Activated T-helper 1 cell treated with Interleukin-2 at 50 U/mL for 16 hours (primary cell): ENCODE measurements at regions not wholly inside any gene's neighbourhood (a gene's known extent, or its start where the extent isn't known, plus 50 kb on each side); places are given as distances from the start of the nearest gene placed in this dataset.

ENCODE experiments used
- DNase-seq: peaks from one replicate; pipeline ENCODE4 v3.0.0-alpha.2; 2020; ENCODE audit warnings: low read depth

DNA sequence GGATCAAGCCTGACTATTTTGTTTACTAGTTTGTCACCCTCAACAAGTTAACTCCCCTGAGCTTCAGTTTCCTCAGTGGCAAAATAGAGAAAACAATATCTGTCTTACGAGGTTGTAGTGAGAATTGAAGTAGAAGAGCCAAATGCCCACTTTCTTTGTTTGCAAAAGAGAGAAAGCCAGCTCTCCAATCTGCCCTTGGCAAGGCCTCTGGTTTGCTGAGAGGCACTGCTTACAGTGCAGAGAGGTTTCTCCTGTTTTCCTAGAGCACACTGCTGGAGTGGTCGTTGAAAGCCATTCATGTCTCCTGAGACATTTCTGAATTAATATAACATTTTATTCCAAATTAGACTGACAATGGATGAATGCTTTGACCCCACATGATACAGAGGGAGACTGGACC, 260.5 kb upstream of the IGF1R start:
- DNase-seq: no peak

DNA sequence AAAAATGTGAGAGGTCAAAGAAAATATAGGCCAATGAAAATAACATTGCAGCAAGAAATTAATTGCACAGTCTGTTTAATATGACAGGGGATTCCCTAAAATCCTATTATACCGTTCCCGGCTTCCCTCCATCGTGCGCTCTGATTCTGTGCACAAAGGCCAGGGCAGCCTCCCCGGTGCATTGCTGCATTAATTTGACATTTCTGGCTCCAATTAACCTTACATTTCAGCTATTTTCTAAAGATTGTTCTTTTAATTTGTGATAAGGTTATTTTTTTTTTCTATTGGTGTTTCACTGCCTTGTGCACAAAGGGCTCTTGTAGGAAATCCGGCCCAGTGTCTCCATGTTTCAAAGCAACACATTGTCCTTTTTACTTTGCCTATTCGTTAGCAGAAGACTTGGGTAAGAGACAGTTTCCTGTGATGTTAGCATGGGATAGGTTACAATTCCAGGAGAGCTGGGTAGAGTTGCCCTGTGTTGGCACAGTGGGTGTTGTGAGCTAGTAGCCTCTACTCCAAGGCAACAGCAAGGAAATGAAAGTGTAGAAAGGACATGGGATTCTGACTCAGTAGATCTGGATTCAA, 257.3 kb upstream of the IGF1R start:
- DNase-seq: no peak

DNA sequence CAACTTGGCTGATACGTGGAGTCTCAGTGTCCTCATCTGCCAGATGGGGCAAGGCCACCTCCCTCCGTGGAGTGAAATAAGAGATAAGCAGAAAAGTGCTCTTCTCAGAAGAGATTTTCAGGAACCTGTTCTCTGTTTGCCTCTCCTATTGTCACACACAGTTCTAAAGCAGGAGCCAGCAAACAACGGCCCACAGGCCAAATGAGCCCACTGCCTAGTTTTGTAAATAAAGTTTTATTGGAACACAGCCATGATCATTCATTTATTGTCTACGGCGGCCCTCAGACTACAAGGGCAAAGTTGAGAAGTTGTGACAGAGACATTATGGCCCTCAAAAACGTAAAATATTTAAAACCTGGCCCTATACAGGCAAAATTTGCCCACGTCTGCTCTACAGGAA, 256.8 kb upstream of the IGF1R start:
- no peak for DNase-seq

DNA sequence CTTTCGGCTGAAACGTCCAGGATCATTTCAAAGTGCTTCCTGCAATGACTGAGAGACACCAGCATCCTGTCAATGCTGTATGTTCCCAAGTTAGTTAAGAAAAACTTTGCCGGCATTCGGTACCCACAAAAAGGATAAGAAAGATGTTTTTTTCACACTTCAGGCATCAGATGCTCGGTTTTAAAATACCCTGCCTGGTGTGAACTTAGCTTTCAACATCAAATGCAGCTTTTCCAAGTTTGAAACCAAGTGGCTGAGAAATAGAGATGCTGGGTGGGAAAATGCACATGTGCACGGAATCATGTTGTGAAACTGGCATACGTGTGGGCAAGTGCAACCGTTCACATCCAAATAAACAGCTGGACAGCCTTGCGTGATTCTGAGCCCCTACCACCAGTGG, 254.9 kb upstream of the IGF1R start:
- DNase-seq: no peak

DNA sequence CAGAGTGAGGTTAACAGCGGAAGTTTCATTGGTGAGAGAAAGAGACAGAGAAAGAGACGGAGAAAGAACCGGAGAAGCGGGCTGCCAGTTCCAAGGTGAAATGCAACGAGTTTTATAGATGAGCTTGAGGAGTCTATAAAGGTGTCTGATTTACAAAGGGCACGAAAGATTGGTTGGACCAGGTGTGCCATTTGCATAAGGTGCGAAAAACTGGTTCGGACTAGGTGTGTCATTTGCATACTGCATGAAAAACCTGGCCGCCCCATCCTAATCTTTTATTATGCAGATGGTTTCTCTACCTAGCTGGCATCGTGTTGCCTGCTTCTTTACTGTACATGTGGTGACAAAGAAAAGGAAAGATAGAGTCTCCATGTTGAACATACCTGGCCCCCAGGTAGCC, 253.8 kb upstream of the IGF1R start:
- DNase-seq: no peak

DNA sequence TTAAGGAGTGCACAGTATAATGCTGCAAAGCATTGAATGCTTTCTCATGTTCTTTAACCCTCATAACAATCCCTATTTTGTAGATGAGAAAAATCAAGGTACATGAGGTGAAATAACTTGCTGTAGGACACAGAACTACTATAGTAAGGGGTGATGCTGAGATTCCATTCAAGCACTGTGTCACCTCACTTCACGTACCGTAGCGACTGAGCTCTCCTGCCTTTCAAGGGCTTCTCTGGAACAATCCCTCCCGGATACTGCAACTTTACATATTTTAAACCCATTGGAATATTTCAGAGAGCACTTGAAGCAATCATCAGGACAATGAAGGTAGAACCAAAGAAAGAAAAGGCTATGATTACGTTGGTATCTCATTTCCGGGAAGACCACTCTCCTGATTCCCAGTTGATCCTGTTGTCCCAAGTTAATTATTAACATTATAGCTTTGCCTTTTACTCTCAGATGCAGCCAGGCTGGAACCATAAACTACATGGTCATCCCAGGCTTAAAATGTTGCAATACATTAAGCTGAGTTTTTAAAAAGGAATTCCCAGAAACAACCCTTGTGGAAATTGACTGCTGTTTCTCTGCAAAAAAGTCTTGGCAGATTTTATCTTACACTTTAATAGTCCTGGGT, 252.2 kb upstream of the IGF1R start:
- DNase-seq: no peak

DNA sequence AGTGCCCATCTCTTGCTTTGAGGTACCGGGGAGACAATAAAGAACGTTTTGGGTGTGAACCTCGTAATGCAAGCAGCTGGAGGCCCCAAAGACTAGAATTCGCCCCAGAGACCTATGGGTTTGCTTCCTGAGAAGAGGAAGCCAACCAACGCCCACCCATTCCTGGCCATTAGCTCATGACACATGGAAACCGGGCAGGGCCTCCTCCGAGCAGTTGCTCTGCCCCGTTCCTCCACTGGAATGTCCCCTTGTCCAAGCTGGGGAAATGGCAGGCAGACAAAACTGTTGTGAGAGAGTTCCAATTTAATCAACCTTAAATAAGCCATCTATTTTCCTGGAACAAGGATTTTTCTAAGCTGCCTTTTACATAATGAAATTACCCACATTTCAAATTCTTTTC, 250.9 kb upstream of the IGF1R start:
- DNase-seq: no peak

DNA sequence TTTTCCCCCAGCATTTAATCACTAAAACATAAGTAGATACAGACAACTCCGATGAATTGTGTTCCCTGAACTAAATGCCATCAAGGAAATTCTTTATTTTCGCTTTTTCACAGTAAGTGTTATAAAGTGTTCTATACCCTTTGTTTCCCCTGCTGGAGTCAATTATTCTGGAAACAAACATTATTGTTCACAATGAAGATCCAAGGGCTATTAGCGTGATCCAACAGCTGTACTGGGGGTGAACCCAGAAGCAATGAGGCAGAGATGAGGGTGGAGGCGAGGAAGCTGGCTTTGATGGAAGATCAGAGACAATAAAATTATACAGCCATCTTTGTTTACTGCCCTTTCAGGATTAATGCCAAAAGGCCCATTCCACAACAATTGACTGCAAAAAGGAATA, 250.3 kb upstream of the IGF1R start:
- DNase-seq: no peak

DNA sequence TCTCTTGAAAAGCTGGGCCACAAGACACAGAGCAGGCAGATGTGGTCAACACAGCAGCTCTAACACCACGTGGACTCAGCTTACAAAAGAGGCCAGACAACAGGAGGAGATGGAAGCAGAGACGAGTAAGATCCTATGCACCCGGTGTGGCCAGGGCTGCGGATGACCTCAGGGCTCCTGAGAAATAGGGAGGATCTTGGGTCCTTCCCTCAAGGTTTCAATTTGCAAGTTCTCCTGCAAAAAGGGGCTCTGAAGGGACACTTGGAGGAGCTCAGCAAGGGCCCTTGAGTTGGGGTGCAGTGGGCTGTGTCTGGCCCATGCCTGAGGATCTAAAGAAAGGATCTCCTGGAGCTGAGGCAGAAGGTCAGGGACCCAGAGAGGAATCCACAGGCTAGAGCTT, 249.5 kb upstream of the IGF1R start:
- no peak for DNase-seq

DNA sequence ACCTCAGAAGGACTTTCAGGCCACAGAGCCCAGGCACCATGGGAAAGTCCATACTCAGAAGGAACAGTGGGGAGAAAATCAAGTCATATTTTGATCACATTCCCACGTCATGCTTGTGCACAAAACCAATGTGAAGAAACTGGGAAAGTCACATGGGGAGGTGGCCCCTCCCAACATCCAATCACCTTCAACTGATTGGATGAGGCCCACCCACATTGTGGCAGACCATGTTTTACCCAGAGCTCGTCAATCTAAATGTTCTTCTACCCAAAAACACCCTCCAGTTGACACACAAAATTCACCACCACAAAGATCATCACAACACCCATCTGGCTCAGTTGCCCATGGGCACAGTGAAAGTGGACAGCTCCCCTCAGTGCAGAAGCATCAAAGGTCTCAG, 248.2 kb upstream of the IGF1R start:
- no peak for DNase-seq

DNA sequence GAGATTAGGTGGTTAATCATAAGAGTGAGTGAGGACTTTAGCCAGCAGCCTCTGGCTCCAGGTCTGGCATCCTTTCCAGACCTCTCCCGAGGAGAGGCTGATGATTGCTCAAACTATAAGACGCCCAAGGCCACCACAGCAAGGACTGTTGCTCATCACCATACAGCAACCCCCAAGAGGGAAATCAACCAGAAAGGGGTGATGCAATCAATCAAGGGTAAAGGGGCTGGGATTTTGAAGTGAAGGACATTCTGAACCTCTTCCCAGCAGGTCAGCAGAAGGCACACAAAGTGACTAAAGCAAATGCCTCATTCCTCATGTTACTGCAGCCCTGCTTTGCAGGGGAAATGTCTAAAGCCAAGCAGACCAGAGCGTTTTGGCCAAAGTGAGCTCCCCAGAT, 247.3 kb upstream of the IGF1R start:
- DNase-seq: no peak

DNA sequence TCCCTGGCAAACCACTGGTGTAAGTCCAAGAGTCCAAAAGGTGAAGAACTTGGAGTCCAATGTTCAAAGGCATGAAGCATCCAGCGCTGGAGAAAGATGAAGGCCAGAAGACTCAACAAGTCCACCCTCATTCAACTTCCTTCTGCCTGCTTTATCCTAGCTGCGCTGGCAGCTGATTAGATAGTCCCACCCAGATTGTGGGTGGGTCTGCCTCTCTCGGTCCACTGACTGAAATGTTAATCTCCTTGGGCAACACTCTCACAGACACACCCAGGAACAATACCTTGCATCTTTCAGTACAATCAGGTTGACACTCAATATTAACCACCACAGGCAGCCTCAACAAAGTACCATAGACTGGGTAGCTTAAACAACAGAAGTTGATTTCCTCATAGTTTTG, 245.9 kb upstream of the IGF1R start:
- no peak for DNase-seq

DNA sequence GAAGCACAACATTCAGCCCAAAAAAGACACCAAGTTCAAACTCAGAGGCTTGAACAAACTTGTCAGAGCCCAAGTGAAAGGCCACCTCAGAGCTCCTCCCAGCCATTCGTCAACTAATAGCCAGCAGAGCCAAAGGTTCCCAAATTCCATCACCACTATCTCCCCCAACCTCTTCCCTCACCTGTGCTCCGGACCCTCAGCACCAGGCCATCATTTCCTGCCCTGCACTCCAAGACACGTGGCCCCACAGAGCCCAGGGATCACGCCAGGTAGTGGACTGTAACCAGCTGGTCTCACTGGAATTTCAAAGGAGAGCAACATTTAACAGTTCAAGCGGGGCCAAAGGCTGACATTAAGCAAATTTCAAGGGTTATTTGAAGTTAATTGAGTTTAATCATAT, 245.2 kb upstream of the IGF1R start:
- DNase-seq: no peak

DNA sequence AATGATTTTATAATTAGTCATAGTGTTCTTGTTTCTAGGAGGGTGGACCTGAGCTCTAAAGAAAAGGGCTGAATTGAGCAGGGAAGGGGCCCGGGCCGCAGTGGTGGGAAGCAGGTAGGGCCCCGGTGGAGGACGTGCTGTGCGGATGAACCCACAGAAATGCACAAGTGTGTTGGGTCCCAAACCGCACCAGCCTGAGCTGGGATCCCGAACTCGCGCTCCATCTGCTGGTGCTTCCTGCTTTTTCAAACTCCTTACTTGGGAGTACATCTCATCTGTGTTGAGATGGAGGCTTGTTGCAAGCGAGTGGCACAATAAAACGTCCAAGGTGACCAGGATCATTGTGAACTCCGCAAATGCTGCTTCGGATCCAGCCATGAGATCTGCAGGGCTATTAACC, 244.8 kb upstream of the IGF1R start:
- DNase-seq: no peak

DNA sequence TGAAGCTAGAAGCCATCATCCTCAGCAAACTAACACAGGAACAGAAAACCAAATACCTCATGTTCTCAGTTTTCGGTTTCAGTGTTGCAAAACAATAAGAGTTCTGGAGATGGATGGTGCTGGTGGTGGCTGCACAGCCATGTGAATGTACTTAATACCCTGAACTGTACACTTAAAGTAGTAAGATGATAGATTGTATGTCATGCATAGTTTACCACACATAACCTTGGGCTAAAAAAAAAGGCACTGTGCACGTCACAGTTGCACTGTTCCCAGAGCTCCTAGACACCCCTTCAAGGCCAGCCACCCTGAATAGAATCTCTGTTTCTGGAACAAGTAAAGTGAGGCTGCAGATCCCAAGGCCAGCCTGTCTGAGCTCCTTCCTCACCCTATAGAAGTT, 243.3 kb upstream of the IGF1R start:
- no peak for DNase-seq

DNA sequence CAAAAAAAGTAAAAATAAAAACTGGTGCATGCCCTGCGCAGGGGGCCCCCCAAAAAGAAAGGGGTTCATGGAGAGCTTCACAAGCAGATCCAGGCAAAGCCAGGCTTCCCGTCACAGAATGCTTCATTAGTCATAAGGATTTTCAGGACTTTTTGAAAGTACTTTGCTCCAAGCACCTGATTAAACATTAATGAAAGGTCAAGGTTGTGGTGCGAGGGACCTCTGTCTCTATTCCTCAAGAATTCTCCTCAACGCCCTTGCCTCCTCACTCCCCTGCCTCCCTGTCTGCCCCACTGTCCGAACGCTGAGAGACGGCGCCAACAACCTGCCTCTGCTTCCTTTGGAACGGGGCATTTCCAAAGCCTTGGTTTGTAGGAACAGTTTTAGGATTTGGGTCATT, 240.1 kb upstream of the IGF1R start:
- DNase-seq: no peak

DNA sequence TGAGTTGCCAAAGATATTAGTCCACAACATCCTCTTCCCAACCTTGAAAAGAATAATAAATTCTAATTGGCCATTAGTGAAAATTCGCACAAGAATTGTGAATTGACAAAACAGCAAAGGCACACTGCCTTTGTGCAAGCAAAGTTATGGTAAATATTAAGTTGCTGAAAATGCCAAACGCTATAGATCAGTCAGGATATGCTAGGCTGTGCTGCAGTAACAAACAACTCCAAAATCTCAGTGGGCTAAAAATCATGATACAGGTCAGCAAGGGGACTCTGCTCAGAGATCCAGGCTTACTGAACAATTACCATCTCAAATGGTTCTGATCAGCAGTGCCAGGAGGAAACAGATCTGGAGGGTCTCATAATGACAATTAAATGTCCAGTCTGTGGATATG, 238.0 kb upstream of the IGF1R start:
- no peak for DNase-seq

DNA sequence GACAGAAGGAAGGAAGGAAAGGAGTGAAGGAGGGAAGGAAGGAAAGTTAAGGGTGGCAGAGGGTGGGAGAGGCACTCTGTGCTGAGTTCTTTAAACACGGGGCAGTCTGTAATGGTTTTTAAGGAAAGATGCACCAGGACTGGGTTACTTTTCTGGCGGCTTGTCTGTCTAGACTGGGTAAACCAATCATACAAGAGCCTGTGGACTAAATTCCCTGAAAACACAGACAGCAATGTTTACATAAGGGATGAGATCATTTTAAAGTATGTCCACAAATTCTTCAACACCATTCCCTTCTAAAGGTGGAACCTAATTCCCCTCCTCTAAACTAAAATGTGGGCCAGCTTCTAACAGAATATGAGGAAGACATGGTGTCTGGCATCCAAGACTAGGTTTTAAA, 235.5 kb upstream of the IGF1R start:
- DNase-seq: no peak

DNA sequence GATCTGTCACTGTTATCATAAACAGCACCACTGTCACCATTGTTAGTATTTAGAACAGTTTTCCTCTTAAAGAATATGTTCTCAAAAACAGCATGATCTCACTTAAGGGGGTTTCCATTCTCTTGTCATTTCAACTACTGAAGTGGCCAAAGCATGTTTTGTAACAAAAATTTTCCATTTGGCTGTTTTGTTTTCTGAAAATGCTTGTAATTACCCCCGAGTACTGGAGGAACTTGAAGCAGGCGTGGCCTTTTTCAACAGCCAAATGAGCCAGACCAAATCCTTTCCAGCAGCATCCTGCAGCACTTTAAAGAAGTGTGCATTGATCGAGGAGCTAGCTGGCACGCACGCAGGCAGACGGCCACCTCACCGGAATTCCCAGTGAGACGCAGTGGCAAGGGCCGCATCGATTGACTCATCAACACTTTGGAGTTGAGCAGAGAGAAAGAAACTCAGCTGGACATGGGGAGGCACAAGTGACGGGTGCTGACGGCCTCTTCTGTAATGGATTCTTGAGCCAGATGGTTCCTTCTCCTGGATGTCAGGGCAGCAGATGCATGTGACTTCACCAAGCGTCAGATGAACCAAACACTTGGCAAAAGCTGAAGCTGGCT, 234.3 kb upstream of the IGF1R start:
- no peak for DNase-seq

DNA sequence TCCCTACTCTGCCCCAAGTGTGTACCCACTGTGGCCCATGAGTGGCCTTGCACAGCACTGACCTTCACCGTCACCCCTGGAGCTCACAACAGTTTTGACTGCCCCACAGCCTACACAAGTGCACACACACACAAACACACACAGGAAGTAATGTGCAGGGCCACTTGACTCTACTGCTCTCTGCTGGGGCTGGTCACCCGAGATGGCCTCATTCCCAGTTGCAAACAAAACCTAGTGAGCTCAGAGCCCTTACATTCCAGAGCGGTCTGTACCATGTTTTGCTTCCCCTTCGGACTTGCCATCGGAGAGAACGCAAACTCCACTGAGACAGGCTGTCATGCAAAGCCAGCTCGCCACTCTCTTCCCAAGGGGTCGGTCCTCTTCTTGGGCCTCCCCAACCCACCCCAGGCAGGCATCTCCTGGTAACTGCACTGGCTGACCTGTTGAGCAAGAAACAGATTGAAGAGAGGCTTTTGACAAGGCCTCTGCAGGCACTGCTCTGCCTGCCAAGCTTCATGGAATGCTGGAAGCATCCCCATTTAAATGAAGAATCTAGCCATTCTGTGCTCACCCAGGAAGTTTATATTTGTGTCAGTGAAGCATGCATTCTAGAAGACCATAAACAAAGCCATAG, 232.0 kb upstream of the IGF1R start:
- DNase-seq: no peak

DNA sequence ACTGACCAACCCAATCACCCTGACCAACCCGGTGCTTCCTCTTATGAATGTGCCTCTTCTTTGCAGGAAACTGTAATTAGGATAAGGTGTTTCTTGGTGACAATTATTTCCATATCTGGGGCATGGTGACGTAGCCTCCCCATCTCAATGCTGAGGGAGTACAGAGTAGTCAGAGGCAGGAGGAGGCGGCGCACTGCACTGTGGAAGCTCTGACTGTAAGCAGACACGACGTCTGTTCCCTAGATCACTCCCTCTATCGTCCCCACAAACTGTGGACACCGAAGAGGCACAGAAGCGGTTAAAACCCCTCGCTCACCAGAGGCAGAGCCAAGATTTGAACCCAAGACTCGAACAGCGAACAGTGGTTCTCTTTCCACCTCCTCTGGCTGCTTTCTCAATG, 231.0 kb upstream of the IGF1R start:
- no peak for DNase-seq

DNA sequence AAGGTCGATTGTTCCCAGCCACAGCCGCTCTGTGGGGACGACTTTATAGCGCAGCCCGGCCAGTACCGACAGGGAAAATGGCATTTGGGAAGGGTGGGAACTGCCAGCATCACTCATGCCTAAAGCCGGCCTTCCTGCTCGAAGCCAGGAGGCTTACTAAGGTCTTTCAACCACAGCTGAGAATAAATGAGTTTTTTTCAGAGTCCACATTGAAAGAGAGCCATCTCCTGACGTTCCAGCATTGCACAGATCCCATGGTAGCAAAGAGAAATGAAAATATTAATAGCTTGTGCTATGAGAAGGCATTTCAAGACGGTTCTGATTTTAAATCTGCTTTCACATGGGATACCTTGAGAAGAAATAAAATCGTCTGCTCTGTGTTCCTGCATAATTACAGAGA, 230.2 kb upstream of the IGF1R start:
- no peak for DNase-seq

DNA sequence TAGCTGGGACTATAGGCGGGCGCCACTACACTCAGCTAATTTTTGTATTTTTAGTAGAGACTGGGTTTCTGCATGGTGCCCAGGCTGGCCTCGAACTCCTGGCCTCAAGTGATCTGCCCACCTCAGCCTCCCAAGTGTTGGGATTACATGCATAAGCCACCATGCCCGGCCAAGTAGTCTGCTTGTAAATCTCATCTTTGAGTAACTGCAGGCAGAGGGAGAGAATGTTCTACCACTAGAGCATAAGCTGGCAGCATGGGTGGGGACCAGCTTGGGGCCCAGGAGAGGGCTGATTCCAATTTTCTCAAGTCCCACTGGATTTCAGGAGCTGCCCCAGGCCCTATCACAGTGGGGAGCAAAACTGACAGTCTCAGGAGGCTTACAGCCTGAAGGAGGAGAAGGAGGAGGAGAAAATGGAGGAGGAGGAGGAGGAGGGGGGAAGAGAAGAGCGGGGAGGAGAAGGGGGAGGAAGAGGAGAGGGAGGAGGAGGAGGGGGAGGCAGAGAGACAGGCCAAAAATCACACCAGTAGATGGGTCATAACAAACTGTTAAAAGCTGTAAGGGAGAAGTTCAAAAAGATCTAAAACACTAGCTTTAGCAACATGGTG, 229.1 kb upstream of the IGF1R start:
- no peak for DNase-seq
